Neural cell (in vitro differentiated cells): ENCODE measurements at regions not wholly inside any gene's neighbourhood (a gene's known extent, or its start where the extent isn't known, plus 50 kb on each side); places are given as distances from the start of the nearest gene placed in this dataset.

Experiments
- H2AFZ ChIP-seq: fragments of 200-600, 300-800 bp; sonication (generic), shearing (Covaris generic); 2 replicates; pipeline ENCODE4 v1.6.0; 2014; ENCODE audit warnings: low read depth, mild to moderate bottlenecking, antibody characterized with exemption, low read length, moderate library complexity
- H3F3A ChIP-seq: fragments of 200-600 bp; shearing (Covaris generic); 2 replicates; pipeline ENCODE4 v1.6.1; 2016; ENCODE audit warnings: mild to moderate bottlenecking, moderate library complexity, mixed read lengths, antibody characterized with exemption, low read length; ENCODE audit not compliant: insufficient read depth, poor library complexity, severe bottlenecking
- H3K27ac ChIP-seq: fragments of 200-600, 300-800 bp; sonication (generic), shearing (Covaris generic); 2 replicates; pipeline ENCODE4 v1.5.1; 2014; ENCODE audit warnings: mild to moderate bottlenecking, low read length, moderate library complexity
- H3K27me3 ChIP-seq: fragments of 300-800, 200-600 bp; sonication (generic), shearing (Covaris generic); 2 replicates; pipeline ENCODE4 v1.6.0; 2014; ENCODE audit warnings: mild to moderate bottlenecking, low read depth, low read length, moderate library complexity; ENCODE audit not compliant: insufficient read depth
- H3K36me3 ChIP-seq: fragments of 300-800, 200-600 bp; sonication (generic), shearing (Covaris generic); 2 replicates; pipeline ENCODE4 v1.5.1; 2014; ENCODE audit warnings: mild to moderate bottlenecking, antibody characterized with exemption, low read length, moderate library complexity; ENCODE audit not compliant: insufficient read depth
- H3K4me2 ChIP-seq: fragments of 300-800, 200-600 bp; sonication (generic), shearing (Covaris generic); 2 replicates; pipeline ENCODE4 v1.6.0; 2014; ENCODE audit warnings: mild to moderate bottlenecking, low read length
- H3K4me3 ChIP-seq: fragments of 300-800, 200-600 bp; sonication (generic), shearing (Covaris generic); 2 replicates; pipeline ENCODE4 v1.5.1; 2014; ENCODE audit warnings: mild to moderate bottlenecking, low read length, moderate library complexity
- H3K79me2 ChIP-seq: fragments of 200-600 bp; shearing (Covaris generic); replicated peaks from 2 replicates; pipeline ENCODE4 v1.6.0; 2014; ENCODE audit warnings: mild to moderate bottlenecking, low read length, moderate library complexity; ENCODE audit not compliant: insufficient read depth
- H3K9ac ChIP-seq: fragments of 300-800, 200-600 bp; sonication (generic), shearing (Covaris generic); 2 replicates; pipeline ENCODE4 v1.6.1; 2016; ENCODE audit warnings: mild to moderate bottlenecking, low read length, mixed read lengths
- H3K9me2 ChIP-seq: fragments of 200-600 bp; shearing (Covaris generic); 2 replicates; pipeline ENCODE4 v1.6.1; 2016; ENCODE audit warnings: mild to moderate bottlenecking, low read length, mixed read lengths; ENCODE audit not compliant: insufficient read depth
- H3K9me3 ChIP-seq: fragments of 200-600, 300-800 bp; sonication (generic), shearing (Covaris generic); 2 replicates; pipeline ENCODE4 v1.6.1; 2016; ENCODE audit warnings: mild to moderate bottlenecking, mixed run types, low read length, moderate library complexity, mixed read lengths
- H4K20me1 ChIP-seq: fragments of 200-600 bp; shearing (Covaris generic); 2 replicates; pipeline ENCODE4 v1.6.1; 2016; ENCODE audit warnings: mild to moderate bottlenecking, mixed run types; ENCODE audit not compliant: insufficient read depth
- CTCF ChIP-seq: fragments of 450-650 bp; IDR thresholded peaks from 2 replicates; pipeline ENCODE4 v1.5.1; 2014; ENCODE audit warnings: antibody characterized with exemption, mild to moderate bottlenecking, moderate library complexity; ENCODE audit not compliant: poor library complexity, severe bottlenecking
- EP300 ChIP-seq: fragments of 450-650 bp; conservative IDR thresholded peaks from 2 replicates; pipeline ENCODE4 v1.6.1; 2014; ENCODE audit warnings: antibody characterized with exemption, mild to moderate bottlenecking, moderate library complexity; ENCODE audit not compliant: poor library complexity, severe bottlenecking
- EZH2 ChIP-seq: fragments of 200-600, 300-800 bp; shearing (Covaris generic), sonication (generic); IDR thresholded peaks from 2 replicates; pipeline ENCODE4 v1.6.1; 2014; ENCODE audit warnings: antibody characterized with exemption, low read length, borderline replicate concordance, mild to moderate bottlenecking; ENCODE audit not compliant: insufficient read depth, poor library complexity, severe bottlenecking
- MXI1 ChIP-seq: fragments of 450-650 bp; conservative IDR thresholded peaks from 2 replicates; pipeline ENCODE4 v1.6.1; 2014; ENCODE audit warnings: antibody characterized with exemption, mild to moderate bottlenecking; ENCODE audit not compliant: poor library complexity, severe bottlenecking
- POLR2AphosphoS5 ChIP-seq: IDR thresholded peaks from 2 replicates; pipeline ENCODE4 v1.6.1; 2012
- RAD21 ChIP-seq: fragments of 450-650 bp; conservative IDR thresholded peaks from 2 replicates; pipeline ENCODE4 v1.6.1; 2014; ENCODE audit warnings: antibody characterized with exemption, mild to moderate bottlenecking, moderate library complexity
- SMC3 ChIP-seq: fragments of 450-650 bp; conservative IDR thresholded peaks from 2 replicates; pipeline ENCODE4 v1.6.1; 2014; ENCODE audit warnings: antibody characterized with exemption, mild to moderate bottlenecking, moderate library complexity; ENCODE audit not compliant: poor library complexity
- TAF1 ChIP-seq: IDR thresholded peaks from 2 replicates; pipeline ENCODE4 v1.6.1; 2012; ENCODE audit warnings: low read depth
- TF ChIP-seq, protein P1 (sequence below): IDR thresholded peaks from 2 replicates; pipeline ENCODE4 v1.6.1; 2012; ENCODE audit warnings: borderline replicate concordance

GRCh38 chr14:38887696-38888095, 215.3 kb downstream of the SEC23A start:
- no peak overlapping the region for H3K9ac ChIP-seq
- no peaks in the 10 kb centered on the region for H4K20me1 ChIP-seq
- H2AFZ ChIP-seq = no peak overlapping the region
- no peaks in the 10 kb centered on the region for H3K79me2 ChIP-seq
- no peaks in the 10 kb centered on the region for H3F3A ChIP-seq
- TF ChIP-seq RAD21 (no peak), EP300 (no peak), SMC3 (no peak), TAF1 (no peak), MXI1 (no peak), CTCF (no peak), EZH2 (no peak), POLR2AphosphoS5 (no peak)
- TF ChIP-seq, protein P1, sequence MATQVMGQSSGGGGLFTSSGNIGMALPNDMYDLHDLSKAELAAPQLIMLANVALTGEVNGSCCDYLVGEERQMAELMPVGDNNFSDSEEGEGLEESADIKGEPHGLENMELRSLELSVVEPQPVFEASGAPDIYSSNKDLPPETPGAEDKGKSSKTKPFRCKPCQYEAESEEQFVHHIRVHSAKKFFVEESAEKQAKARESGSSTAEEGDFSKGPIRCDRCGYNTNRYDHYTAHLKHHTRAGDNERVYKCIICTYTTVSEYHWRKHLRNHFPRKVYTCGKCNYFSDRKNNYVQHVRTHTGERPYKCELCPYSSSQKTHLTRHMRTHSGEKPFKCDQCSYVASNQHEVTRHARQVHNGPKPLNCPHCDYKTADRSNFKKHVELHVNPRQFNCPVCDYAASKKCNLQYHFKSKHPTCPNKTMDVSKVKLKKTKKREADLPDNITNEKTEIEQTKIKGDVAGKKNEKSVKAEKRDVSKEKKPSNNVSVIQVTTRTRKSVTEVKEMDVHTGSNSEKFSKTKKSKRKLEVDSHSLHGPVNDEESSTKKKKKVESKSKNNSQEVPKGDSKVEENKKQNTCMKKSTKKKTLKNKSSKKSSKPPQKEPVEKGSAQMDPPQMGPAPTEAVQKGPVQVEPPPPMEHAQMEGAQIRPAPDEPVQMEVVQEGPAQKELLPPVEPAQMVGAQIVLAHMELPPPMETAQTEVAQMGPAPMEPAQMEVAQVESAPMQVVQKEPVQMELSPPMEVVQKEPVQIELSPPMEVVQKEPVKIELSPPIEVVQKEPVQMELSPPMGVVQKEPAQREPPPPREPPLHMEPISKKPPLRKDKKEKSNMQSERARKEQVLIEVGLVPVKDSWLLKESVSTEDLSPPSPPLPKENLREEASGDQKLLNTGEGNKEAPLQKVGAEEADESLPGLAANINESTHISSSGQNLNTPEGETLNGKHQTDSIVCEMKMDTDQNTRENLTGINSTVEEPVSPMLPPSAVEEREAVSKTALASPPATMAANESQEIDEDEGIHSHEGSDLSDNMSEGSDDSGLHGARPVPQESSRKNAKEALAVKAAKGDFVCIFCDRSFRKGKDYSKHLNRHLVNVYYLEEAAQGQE = no peak
- no peak overlapping the region for H3K4me3 ChIP-seq
- no peaks in the 10 kb centered on the region for H3K27me3 ChIP-seq
- no peak overlapping the region for H3K4me2 ChIP-seq
- H3K9me3 ChIP-seq = no peaks in the 10 kb centered on the region
- no peak overlapping the region for H3K27ac ChIP-seq
- no peaks in the 10 kb centered on the region for H3K9me2 ChIP-seq
- no peaks in the 10 kb centered on the region for H3K36me3 ChIP-seq

DNA sequence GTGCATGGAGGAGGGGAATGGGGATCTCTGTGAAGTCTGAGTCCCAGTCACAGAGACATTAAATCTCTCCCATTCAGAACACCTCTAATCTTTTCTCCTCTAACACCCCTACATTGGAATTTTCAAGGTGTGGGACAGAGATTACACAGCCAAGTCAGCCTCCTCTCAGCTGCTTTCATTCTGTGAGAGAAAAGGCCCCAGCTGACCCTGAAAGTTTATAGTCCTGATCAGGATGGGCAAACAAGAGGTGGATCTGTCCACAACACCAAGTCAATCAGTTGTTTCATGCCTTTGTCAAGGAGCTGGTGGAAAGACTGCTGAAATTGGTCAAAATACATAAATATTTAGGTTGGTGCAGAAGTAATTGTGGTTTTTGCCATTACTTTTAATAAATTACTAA, 218.9 kb downstream of the SEC23A start:
- Histone ChIP-seq H3K36me3 (no peaks in the 10 kb centered on the region), H3K9me2 (no peaks in the 10 kb centered on the region), H4K20me1 (no peaks in the 10 kb centered on the region), H2AFZ (no peak overlapping the region), H3K4me2 (no peak overlapping the region), H3F3A (no peaks in the 10 kb centered on the region), H3K9ac (no peak overlapping the region), H3K4me3 (no peak overlapping the region), H3K27ac (no peak overlapping the region), H3K27me3 (no peaks in the 10 kb centered on the region), H3K79me2 (no peaks in the 10 kb centered on the region), H3K9me3 (no peaks in the 10 kb centered on the region)
- TF ChIP-seq RAD21 (no peak), POLR2AphosphoS5 (no peak), CTCF (no peak), EP300 (no peak), SMC3 (no peak), EZH2 (no peak)
- TF ChIP-seq, protein P1 = no peak
